GM19238 (cell line): ENCODE measurements at regions not wholly inside any gene's neighbourhood (a gene's known extent, or its start where the extent isn't known, plus 50 kb on each side); places are given as distances from the start of the nearest gene placed in this dataset.

Source experiments
- DNase-seq: peaks from one replicate; pipeline ENCODE4 v3.0.0; 2011; ENCODE audit warnings: low spot score; ENCODE audit not compliant: insufficient read length

DNA sequence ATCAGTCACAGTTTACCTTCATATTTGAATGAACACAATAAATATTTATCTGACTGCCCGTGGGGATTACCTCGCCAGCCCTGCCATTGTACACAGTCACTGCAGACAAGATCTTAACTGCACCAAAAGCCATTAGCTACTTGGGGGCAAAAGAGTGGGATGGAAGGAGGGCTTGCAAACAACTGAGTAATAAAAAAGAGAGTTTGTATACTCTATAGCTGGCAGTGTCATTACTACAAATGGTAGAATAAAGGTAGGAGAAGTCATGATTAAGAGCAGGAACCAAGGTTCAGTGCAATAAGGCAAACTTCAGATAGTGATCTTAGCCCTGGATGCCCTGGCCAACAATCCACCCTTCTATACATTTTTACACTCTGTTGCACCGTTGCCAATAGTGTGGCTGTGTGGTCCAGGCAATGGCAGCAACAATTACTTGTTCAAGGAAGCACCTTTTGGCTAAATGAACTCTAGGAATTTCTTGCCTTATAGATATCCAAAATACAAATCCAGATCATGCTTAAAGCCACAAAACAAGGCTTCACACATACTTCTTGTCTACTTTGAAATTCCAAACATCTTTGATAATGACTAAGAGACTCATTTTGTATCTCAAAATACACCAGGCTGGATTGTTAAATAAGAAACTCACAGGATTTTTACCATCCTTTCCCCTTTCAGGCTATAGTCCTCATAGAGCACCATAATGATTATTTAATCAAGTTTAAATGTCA is 955.4 kb upstream of the ADGRB3 start:
- DNase-seq: no peak

DNA sequence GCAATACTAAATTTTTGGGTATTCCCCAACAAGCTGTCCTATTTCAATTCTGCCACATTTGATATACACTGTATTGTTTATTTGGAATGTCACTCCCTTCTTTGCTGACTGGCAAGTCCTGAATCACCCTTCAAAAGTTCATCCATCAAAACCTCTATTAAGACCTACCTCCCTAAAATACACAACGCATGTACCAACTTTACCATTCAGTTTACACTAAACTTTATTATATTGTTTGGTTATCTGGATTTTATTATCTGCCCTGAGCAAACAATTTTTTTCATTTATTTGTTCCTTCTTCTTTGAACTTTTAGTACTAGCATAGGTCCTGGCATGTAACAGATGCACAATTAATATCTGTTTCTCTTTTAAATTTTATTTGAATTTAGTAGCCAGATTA is 958.2 kb upstream of the ADGRB3 start:
- no peak for DNase-seq

DNA sequence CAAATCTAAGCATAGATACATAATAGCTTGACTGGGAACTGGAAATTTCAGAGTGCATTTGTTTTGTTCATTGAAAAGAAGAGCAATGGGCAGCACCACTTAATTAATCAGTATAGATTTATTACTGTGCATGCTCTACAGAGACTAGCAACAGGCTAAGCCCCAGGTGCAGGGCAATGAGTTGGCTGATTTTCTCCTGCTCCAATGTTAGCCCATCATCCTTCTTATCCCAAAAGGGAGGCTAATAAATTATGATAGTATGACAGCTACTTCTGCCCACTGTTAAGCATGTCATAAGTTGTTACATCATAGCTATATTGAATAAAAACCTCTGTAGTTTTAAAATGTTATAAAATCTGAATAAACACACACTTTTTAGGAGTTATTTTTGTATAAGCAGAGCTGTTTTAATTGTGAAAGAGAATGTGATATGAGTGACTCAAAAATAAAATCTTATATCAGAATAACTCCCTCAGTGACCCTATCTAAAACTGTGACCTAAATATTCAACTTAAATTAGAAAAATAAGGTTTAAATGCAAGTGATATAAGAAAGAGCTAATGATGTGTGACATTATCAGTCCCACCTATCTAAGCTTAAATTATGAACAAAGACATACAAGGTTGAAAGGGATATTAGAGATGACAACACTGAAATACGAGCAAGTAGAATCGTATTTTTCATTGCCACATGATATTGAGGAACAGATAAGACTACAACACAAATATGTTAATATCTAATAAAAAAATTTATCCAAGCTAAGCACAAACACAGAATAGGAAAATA is 967.3 kb upstream of the ADGRB3 start:
- no peak for DNase-seq

DNA sequence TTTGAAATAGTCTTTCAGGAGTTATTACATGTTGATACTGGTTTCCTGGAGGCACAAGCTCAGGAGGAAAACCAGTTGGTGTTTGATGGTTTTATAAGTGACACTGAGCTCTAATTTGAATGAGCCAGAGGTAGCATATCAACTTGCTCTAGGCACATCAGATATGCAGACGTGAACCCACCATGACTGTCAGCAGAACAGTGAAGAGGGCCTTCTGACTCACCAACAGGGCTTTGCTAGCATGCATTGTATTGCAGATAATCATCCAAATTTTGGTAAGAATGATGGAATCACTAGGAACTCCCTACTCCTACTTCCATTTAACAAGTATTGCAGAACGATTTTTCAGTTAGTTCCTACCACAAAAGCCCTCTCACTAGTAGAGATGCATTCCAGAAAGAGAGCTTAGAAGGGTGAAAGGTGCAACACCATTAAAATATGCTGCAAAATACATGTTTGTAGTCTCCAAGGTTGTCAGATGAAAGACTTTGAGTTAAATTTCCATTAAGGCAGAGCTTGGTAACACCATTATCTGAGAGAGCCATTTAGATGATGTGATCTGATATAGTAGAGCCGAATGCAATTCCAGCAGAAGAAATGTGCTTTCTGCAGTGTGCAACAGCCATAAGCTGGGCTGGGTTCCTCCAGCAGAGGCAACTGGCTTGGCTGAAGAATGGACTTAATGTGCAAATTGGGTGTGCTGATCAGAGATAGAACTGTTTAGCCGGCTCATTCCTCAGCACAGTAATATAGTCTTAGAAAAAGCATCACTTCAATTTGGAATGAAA is 968.7 kb upstream of the ADGRB3 start:
- DNase-seq: no peak

DNA sequence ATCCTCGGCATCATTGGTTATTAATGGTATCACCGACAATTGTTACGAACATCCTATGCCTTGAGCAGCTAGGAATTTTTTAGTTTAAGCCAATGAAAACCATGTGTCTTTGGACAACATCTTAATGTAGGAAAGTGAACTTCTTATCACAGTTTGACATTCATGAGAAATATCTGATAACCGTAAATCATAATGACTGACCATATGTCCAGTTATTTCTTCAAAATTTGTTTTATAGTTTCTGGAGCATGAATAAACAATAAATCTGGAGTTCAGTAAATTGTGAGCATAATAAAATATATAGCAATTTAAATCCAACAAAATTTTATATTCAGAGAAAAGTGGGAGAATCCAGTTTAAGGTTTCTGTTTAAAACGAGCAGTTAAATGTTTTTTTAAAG is 970.1 kb upstream of the ADGRB3 start:
- DNase-seq: no peak

DNA sequence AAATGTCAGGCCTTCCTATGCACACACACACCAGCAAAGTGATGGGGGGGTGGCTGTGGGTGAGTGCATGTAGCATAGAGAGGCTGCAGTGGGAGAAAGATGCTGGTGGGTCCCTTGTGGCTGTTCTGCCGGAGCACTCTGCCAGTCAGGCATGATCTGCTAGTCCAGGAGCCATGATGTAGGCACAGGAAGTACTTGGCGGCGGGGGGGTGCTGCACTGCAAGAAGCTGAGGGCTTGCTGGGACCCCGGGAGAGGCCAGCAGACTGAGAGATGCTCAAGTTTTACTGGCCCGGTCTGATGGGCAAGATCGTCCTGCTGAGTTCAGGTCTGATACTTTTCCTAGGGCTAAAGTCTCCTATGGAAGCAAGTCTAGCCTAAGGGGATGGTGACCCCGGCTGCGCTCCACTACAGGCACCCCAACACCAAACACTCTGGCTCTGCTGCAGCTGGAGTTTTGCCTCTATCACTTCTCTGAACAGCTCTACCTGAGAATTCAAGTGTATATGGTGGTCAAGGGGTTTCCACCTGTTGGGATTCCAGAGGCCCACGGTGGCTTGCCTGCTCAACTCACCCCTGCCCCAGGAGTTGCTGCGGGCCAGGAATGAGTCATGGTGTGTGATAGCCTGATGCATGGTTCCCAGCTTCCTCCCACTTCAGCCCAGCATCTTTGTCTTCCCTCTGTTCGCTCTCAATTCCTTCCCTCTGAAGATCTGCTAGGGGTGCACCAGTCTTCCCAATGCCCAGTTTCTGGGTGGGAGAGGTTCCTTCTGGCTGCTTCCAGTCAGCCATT is 971.8 kb upstream of the ADGRB3 start:
- no peak for DNase-seq

DNA sequence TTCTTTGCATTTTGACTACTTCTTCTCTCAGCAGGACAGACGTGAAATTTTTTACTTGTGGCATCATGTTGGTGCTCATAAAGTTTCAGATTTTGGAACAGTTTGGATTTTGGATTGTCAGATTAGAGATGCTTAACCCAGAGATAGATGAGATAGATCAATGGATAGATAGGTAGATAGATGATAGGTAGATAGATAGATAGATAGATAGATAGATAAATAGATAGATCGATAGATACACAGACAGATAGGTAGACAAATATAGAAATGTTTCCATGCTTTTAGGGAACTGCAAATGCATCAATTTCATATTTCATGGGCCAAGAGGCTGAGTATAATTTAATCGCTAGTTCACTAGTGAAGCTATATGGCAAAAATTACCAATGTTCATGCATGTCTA is 981.5 kb upstream of the ADGRB3 start:
- DNase-seq: no peak

DNA sequence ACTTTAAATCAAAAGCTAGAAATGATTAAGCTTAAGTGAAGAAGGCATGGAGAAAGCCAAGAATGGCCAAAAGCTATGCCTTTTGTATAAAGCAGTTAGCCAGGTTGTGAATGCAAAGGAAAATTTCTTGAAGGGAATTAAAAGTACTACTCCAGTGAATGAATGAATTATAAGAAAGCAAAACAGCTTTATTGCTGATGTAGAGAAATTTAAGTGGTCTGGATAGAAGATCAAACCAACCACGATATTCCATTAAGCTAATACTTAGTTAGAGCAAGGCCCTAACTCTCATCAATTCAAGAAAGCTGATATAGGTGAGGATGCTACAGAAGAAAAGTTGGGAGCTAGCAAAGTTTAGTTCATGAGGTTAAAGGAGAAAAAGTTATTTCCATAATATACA is 988.5 kb upstream of the ADGRB3 start:
- DNase-seq: no peak

DNA sequence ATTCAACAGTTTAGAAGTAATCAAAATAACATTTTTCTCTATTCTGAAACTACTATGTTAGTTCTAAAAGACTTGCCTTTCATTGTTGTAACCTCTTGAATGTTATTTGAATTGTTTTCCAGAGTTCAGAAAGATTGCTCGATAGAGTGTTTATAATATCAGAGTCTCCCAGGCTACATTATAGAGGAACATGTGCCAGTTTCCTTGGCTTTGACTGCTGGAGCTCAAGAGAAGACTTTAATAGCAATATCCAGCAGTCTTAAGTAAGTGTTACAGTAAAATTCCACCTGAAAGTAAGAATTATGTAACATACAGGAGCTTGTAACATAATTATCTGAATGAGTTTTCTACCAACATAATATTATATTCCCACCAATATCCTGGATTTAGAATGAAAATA is 991.8 kb upstream of the ADGRB3 start:
- no peak for DNase-seq

DNA sequence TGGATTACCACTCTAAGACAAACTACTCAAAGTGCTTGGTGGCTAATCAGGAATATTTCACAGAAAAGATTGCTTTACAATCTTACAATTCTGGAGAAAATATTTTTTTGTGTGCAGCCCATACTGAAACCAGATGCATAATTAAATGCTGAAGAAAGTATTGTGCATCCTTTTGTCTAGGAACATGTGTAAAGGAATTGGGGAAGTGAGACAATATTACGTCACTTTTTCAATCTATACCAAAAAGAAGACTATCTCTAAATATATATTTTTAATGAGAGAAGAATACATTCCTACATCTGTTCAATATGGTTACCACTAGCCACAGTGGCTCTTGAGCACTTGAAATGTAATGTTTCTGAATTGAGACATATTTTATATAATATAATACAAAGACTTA is 992.5 kb upstream of the ADGRB3 start:
- no peak for DNase-seq

DNA sequence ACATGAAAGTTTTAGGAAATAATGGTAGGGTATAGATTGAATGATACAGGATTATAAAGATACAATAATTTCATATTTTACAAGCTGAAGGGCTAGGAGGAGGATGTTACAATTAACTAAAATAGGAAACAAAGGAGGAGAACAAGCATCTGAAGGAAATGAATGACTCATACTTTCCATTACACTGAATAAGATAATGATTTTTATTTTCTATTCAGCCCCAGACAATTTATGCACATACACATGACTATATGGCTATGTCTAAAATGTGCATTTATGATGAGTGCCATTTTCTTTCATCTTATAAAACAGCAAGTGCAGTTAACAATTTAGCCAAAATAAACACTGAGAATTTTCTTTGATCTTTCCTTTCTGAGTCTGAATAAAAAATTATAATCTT is 994.6 kb upstream of the ADGRB3 start:
- no peak for DNase-seq

DNA sequence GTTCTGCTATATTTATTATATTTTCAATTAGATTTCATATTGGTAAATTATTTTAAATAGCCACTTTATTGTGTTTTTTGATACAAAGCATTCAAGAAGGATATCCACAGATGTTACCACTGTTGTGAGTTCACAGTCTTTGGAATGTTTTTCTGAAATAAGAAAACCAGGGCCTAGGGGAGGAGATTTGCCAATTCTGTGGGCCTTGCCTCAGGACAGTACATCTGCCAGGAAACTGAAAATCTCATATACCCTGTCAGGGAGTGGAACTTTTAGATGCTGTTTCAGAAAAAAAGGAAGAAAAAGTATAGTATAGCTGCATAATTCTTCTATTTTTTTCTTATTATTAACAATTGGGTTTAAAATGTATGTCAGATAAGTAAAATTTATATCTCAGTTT is 995.9 kb upstream of the ADGRB3 start:
- DNase-seq: no peak

DNA sequence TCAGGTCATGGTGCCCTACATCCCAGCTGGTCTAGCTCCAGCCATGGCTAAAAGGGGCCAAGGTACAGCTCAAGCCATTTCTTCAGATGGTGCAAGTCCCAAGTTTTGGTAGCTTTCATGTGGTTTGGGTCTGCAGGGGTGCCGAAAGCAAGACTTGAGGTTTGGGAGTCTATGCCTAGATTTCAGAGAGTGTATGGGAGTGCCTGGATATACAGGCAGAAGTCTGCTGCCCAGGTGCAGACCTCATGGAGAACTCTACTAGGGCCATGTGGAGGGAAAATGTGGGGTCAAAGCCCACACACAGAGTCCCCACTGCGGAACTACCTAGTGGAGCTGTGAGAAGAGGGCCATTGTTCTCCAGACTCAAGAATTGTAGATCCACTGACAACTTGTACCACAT is 1000.9 kb upstream of the ADGRB3 start:
- DNase-seq: no peak

DNA sequence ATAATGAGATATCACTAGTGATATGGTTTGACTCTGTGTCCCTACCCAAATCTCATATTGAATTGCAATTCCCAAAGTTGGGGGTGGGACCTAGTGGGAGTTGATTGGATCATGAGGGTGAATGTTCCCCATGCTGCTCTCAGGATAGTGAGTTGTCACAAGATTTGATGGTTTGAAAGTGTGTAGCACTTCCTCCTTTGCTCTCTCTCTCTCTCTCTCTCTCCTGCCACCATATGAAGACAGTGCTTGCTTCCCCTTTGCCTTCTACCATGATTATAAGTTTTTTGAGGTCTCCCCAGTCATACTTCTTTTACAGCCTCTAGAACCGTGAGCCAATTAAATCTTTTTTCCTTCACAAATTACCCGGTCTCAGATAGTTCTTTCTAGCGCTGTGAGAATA is 1002.0 kb upstream of the ADGRB3 start:
- DNase-seq: no peak

DNA sequence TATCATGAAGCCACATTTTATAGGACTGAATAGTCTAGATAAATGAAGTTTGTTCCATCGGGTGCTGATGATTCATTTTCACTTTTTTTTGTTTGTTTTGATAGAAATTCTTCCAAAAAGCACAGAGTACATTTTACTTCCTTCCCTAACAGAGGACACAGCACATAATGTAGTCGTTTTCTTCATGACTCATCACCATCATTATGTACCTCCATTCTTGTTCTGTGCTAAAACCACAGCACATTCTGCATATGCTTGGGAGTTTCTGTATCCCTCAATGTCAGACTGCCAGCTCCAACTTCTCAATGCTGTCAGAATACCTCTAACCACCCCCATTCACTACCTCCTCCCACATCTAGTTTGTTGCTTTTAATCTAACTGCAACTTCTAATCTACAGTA is 1004.9 kb upstream of the ADGRB3 start:
- no peak for DNase-seq

DNA sequence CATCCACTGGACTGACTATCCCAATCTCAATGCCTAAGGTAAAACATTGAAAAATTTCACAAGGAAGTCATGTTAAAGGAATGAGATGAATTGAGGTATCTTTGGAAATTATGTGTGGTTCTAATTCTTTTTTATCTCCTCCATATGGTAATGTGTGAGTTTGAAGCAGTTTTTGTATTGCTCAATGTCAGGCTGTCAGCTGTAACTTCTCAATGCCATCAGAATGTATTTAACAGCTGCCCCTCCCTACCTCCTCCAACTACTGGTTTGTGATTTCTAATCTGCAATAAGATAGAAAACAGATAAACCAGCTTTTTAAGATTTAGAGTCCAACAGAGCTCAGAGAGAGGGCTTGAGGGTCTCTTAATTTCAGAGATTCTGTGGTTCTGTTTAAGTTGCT is 1005.8 kb upstream of the ADGRB3 start:
- DNase-seq: no peak

DNA sequence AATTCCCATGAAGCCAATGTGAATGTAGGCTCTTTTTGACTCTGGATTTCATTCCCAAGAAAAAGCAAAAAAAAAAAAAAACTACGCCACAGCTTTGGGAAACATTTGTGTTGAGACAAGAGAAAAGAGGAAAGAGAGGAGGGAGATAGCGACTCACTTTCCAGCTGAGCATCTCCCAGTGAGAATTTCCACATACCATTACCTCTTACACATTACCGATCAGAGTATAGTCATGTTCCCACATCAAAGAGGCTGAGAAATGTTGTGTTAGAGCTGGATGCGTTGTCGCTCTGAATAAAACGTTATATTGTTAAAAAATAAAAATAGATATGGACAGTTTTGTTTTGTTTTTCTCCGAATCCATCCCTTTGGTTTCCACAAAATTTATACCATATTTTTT is 1019.3 kb upstream of the ADGRB3 start:
- no peak for DNase-seq

DNA sequence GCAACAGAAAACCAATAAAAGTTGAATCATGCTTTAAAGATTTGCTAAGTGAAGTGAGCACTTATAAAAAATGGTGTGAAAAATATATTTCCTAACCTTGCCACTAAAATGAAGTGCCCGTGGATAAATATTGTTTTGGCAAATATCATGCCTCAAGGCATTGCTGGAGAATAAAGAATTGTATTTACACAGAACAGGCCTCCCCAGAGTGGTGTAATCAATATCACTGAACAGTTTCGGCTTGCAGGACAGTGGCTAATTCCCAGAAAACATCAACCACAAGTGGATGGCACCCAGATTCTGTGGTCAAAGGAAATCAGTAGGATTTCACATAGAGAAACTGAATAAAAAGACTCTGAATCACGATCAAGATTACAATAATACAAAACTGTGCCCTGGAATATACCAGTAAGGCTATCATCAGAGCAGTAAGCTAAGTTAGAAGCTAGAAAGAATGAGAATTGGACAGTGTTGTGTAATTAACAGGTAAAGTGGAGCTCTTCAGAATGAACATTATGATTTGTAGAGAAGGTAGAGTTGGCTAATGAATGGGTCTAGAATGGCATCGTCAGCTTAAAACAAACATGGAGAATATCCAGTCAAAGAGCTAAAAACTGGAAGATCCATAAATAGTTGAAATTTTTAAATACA is 1026.9 kb upstream of the ADGRB3 start:
- DNase-seq: no peak

DNA sequence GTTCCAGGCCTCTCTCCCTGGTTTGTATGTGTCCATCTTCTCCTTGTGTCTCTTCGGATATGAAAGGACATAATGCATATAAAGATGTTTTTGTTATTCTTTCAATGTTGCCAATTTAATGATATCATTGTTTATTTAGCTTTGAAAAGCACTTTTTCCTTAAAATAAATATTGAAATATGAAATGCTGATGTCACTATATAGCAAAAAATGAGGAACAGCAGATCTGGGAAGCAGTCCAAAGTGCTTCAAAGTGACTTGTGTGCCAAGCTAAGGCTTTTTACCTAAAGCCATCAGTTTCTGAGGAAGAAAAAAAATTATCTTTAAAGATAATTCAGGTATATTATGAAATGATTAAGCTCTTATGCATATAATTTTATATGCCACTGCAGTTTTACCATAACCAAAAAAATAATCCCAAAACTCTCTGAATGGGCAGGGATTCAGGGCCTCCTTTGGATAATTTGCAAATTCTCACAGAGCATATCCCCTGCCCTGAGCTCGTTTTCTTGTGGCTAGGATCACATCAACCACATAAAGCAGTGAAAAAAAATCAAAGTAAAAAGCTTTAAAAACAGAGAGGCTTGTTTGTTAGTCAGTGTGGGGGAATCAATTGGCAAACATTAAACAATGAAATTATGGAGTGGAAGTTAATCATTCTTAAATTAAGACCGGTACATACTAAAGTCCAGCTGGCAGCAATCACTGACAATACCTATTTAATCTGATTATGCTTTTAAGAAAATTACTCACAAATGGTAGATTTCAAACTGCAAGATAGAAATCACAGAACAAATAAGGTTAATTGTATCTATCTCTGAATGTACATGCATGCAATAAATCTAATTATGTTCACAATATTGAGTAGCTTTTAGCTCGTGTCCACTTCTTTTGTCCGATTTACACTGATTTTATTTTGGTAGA is 1027.9 kb upstream of the ADGRB3 start:
- DNase-seq: no peak

DNA sequence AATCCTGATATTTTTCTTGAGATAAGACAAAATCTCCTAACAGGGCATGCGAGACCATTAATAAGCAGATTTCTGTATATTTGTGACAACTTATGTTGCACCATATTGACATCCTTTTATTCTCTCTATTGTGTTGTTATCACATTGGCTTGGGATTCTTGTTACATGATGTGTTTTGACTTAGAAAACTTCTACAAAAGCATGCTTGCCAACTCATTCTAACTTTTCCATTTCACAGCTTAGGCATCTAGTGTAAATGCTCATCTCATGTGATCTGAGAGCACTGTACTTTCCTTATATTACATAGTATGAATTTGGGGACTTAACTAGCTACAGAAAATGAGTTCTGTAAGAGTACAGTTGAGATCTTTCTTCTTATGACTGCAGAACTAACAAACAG is 1040.7 kb upstream of the ADGRB3 start:
- no peak for DNase-seq
